Astrocyte of the hippocampus (primary cell): ENCODE measurements at regions not wholly inside any gene's neighbourhood (a gene's known extent, or its start where the extent isn't known, plus 50 kb on each side); places are given as distances from the start of the nearest gene placed in this dataset.
A peak's percentile ranks its signal among the peaks of the same experiment; 100 is the strongest.
"Not testable (repeated sequence)": the region's sequence is repeated elsewhere in the genome, so short reads cannot be mapped to it uniquely, and the experiment has no call there.

Experiments
- DNase-seq: peaks from one replicate; pipeline ENCODE4 v3.0.0; 2011; ENCODE audit warnings: low read depth, low spot score

GRCh38 chr3:5974630-5975322 is 787.3 kb downstream of the EDEM1 start:
- no peak for DNase-seq

GRCh38 chr3:5977331-5977730 is 789.8 kb downstream of the EDEM1 start:
- DNase-seq: no peak

GRCh38 chr3:5980475-5980874 is 793.0 kb downstream of the EDEM1 start:
- no peak for DNase-seq

- no peak for DNase-seq
Observed at GRCh38 chr3:5994651-5995050, 807.1 kb downstream of the EDEM1 start.

GRCh38 chr3:6018456-6018855 is 830.9 kb downstream of the EDEM1 start:
- DNase-seq: no peak

GRCh38 chr3:6022621-6023020 is 835.1 kb downstream of the EDEM1 start:
- DNase-seq: peak; percentile 8

- DNase-seq: no peak
Observed at GRCh38 chr3:6025032-6025431, 835.9 kb upstream of the GRM7 start.

GRCh38 chr3:6030648-6031047 is 830.3 kb upstream of the GRM7 start:
- not testable (repeated sequence) for DNase-seq

- no peak for DNase-seq
Observed at GRCh38 chr3:6035626-6036025, 825.3 kb upstream of the GRM7 start.

GRCh38 chr3:6039971-6040370 is 820.9 kb upstream of the GRM7 start:
- DNase-seq: no peak

- DNase-seq: no peak
Observed at GRCh38 chr3:6041894-6042293, 819.0 kb upstream of the GRM7 start.

- no peak for DNase-seq
Observed at GRCh38 chr3:6047016-6047415, 813.9 kb upstream of the GRM7 start.

- no peak for DNase-seq
Observed at GRCh38 chr3:6060251-6060650, 800.7 kb upstream of the GRM7 start.

- DNase-seq: no peak
Observed at GRCh38 chr3:6062261-6063187, 798.4 kb upstream of the GRM7 start.

GRCh38 chr3:6066397-6066796 is 794.5 kb upstream of the GRM7 start:
- no peak for DNase-seq

- DNase-seq: not testable (repeated sequence)
Observed at GRCh38 chr3:6066868-6067578, 793.9 kb upstream of the GRM7 start.

- no peak for DNase-seq
Observed at GRCh38 chr3:6074952-6075351, 786.0 kb upstream of the GRM7 start.

GRCh38 chr3:6078436-6078835 is 782.5 kb upstream of the GRM7 start:
- no peak for DNase-seq

GRCh38 chr3:6079011-6079410 is 781.9 kb upstream of the GRM7 start:
- no peak for DNase-seq

GRCh38 chr3:6079561-6080179 is 781.2 kb upstream of the GRM7 start:
- no peak for DNase-seq

- no peak for DNase-seq
Observed at GRCh38 chr3:6088433-6088832, 772.5 kb upstream of the GRM7 start.

GRCh38 chr3:6089780-6090179 is 771.1 kb upstream of the GRM7 start:
- peak; percentile 49 for DNase-seq
